Central memory CD8-positive, alpha-beta T cell (primary cell): ENCODE measurements at regions not wholly inside any gene's neighbourhood (a gene's known extent, or its start where the extent isn't known, plus 50 kb on each side); places are given as distances from the start of the nearest gene placed in this dataset.
"Not testable (repeated sequence)": the region's sequence is repeated elsewhere in the genome, so short reads cannot be mapped to it uniquely, and the experiment has no call there.

Experiments
- ATAC-seq: fragments of 150-1000 bp; cut with Tn5 transposase; replicated peaks from 2 replicates; pipeline ENCODE4 v1.10.0; 2022; ENCODE audit warnings: mild to moderate bottlenecking, moderate FRiP score, moderate number of reproducible peaks; ENCODE audit not compliant: poor library complexity, severe bottlenecking; ENCODE audit errors: extremely low read depth
- DNase-seq, 2 donors: peaks; one replicate each; pipeline ENCODE4 v3.0.0; 2021; ENCODE audit warnings: low spot score in 2 of 2
- H3K27ac Mint-ChIP-seq: one replicate; pipeline ENCODE4 v1.8.0; 2022; ENCODE audit warnings: low read depth, mild to moderate bottlenecking, moderate library complexity, mixed read lengths
- H3K27me3 Mint-ChIP-seq: one replicate; pipeline ENCODE4 v1.8.0; 2022; ENCODE audit warnings: mixed read lengths
- H3K36me3 Mint-ChIP-seq: one replicate; pipeline ENCODE4 v1.8.0; 2022; ENCODE audit warnings: mild to moderate bottlenecking, moderate library complexity, mixed read lengths; ENCODE audit not compliant: insufficient read depth
- H3K4me1 Mint-ChIP-seq: one replicate; pipeline ENCODE4 v1.8.0; 2022; ENCODE audit warnings: mixed read lengths
- H3K4me3 Mint-ChIP-seq: one replicate; pipeline ENCODE4 v1.8.0; 2022; ENCODE audit warnings: mild to moderate bottlenecking, moderate library complexity, mixed read lengths
- H3K9me3 Mint-ChIP-seq: one replicate; pipeline ENCODE4 v1.8.0; 2022; ENCODE audit warnings: mixed read lengths

DNA sequence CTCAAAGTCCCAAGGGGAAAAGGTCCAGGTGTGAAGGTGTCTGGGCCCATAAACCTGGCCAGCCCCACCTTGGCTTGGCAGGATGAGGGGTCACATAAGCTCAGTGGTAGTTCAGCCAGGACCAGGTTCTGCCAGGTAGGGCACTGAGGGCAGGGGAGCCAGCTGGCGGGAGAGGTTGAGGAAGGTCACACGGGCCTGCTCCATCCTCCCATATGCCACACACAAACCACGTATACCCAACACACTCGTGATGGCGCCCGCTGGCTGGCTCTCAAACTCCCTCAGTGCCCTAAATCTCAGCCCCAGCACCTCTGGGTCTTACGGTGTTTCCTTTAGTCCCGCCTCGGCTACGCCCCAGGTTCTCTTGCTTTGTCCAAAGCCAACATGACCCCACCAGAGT is 160.5 kb downstream of the ZFP36L2 start:
- DNase-seq: no peak
- no peak for ATAC-seq

DNA sequence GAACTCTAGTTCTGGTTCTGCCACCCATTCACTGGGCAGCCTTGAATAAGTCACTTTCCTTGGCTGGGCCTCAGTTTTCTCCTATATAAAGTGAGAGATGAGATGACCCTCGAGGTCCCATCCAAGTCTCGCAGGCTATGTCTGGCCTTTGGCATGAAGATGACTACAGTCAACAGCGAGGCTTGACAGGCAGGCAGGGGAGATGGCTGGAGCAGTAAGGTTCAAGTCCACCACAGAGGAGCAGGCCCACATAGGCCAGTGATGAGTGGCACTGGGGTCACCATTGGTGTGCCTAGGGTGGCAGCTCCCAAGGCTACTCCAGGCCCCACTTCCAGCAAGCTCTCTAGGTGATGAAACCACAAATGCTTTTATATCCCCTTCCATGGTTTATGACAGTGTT is 161.4 kb downstream of the ZFP36L2 start:
- ATAC-seq: no peak
- no peaks in the 10 kb centered on the region for H3K27me3 Mint-ChIP-seq
- H3K27ac Mint-ChIP-seq: no peak overlapping the region
- H3K4me1 Mint-ChIP-seq: peaks cover 14% of the 10 kb centered on the region
- peaks cover 3% of the 10 kb centered on the region for H3K36me3 Mint-ChIP-seq
- DNase-seq: no peak
- no peak overlapping the region for H3K4me3 Mint-ChIP-seq
- H3K9me3 Mint-ChIP-seq: no peaks in the 10 kb centered on the region

More for the DNA sequence above, 160.5 kb downstream of the ZFP36L2 start:
- Mint-ChIP-seq H3K4me3 (no peak overlapping the region), H3K4me1 (peaks cover 5% of the 10 kb centered on the region), H3K9me3 (no peaks in the 10 kb centered on the region), H3K36me3 (peaks cover 3% of the 10 kb centered on the region), H3K27me3 (no peaks in the 10 kb centered on the region), H3K27ac (no peak overlapping the region)

DNA sequence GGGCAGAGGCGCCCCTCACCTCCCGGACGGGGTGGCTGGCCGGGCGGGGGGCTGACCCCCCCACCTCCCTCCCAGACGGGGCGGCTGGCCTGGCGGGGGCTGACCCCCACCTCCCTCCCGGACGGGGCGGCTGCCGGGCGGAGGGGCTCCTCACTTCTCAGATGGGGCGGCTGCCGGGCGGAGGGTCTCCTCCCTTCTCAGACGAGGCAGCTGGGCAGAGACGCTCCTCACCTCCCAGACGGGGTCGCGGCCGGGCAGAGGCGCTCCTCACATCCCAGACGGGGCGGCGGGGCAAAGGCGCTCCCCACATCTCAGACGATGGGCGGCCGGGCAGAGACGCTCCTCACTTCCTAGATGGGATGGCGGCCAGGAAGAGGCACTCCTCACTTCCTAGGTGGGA is 163.3 kb downstream of the ZFP36L2 start:
- not testable (repeated sequence) for DNase-seq, ATAC-seq, H3K9me3 Mint-ChIP-seq, H3K27ac Mint-ChIP-seq, H3K27me3 Mint-ChIP-seq, H3K36me3 Mint-ChIP-seq, H3K4me3 Mint-ChIP-seq
- peaks cover 30% of the 10 kb centered on the region for H3K4me1 Mint-ChIP-seq

DNA sequence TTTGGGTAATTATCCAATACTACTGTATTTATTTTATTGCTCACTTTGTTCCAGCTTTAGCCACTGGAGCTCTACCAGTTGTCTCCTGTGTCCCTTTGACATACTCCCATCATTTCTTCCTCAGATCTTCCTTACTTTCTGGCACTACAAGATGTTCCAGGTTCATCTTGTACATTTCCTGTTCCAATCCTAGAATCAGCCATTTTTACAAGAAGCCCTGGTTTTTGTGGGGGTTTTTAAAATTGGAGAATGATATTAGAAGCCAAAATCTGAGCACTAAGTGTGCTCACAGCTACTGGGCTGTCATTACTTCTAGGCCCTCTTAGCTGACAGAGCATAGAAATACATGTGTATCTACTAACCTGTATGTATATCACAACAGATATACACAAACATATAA is 164.3 kb downstream of the ZFP36L2 start:
- DNase-seq: no peak
- no peak for ATAC-seq
- Mint-ChIP-seq H3K27ac (no peak overlapping the region), H3K4me1 (peaks cover 36% of the 10 kb centered on the region), H3K27me3 (no peaks in the 10 kb centered on the region), H3K36me3 (peaks cover 3% of the 10 kb centered on the region), H3K4me3 (no peak overlapping the region), H3K9me3 (no peaks in the 10 kb centered on the region)

DNA sequence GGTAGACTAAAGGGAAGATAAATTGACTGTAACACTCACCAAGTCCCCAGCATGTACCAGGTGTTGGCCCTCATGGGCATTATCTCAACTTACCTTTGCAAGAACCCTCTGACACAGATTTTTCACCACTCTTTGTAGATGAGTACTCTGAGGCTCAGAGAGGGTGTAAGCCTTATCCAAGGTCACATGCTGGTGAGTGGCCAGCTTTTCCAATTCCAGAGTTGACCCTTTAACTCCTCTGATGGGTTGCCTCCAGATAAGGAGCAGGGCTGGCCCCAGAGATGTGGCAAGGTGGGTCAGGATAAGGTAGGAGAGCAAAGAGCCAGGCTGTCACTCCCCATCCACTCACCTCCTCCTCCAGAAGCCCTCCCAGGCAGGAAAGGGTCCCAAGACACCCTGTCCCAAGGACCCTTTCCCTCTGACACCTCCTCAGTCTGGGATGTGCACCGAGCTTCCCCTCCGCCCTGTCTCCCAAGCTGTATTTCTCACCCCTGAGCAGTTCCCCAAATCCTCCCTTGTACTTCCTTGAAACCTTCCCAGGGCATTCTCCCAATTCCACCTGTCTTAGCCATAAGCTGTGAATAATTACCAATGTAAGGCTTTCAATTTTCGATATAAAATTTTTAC is 165.9 kb downstream of the ZFP36L2 start:
- no peaks in the 10 kb centered on the region for H3K9me3 Mint-ChIP-seq
- peak overlapping the region; percentile 48 for H3K4me3 Mint-ChIP-seq
- peaks cover 36% of the 10 kb centered on the region for H3K4me1 Mint-ChIP-seq
- no peaks in the 10 kb centered on the region for H3K27me3 Mint-ChIP-seq
- ATAC-seq (no peak), DNase-seq (no peak)
- peak overlapping the region; percentile 77 for H3K27ac Mint-ChIP-seq
- peaks cover 3% of the 10 kb centered on the region for H3K36me3 Mint-ChIP-seq

DNA sequence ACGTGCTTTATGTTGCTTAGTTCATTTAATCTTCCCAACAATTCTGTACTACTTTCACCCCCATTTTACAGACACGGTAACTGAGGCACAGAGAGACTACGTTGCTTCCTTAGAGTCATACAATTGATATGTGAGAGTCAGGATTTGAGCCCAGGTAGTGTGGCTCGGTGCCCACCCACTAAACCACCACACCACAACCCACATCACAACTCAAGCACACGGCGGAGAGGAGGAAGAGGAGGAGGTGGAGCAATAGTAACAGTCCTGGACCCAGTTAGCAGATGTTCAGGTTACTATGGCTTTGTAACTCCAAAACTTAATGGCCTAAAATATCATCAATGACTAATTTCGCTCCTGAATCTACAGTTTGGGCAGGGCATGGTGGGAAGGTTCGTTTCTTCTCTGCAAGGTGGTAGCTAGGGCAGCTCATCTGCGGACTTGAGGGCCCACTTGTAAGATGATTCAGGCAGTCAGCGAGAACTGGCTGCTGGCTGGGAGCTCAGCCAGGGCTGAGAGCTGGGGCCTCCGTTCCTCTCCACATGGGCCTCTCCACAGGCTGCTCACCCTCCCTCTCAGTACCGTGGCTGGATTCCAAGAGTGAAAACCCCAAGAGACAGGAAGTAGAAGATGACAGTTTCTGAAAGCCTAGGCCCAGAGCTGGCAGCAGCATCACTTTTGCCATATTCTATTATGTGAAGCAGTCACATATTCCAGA is 167.1 kb downstream of the ZFP36L2 start:
- Mint-ChIP-seq H3K27me3 (no peaks in the 10 kb centered on the region), H3K9me3 (no peaks in the 10 kb centered on the region), H3K36me3 (peaks cover 3% of the 10 kb centered on the region), H3K27ac (peak overlapping the region; percentile 77), H3K4me3 (peak overlapping the region; percentile 48), H3K4me1 (peaks cover 36% of the 10 kb centered on the region)
- DNase-seq: peak; percentile 22 to 50
- peak; percentile 88 for ATAC-seq

DNA sequence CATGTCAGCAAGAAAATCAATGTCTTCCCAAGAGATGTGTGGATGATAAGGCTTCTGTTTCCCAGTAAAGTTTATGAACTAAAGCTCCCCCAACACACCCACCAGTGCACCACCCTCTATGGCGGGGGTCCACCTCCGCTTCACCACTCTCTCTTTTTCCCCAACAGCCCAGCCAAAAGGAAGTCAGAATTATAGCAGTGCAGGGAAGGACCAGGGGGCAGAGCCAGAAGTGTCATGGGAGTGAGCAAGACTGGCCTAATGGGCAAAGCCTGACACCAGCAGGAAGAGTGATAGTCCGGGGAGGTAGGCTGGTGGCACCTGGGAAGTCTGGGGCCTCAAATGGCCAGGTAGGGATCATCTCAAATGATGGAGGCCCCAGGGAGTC is 167.7 kb downstream of the ZFP36L2 start:
- Mint-ChIP-seq H3K4me1 (peaks cover 36% of the 10 kb centered on the region), H3K36me3 (no peaks in the 10 kb centered on the region), H3K27ac (peak overlapping the region; percentile 77), H3K27me3 (no peaks in the 10 kb centered on the region), H3K4me3 (peak overlapping the region; percentile 48), H3K9me3 (no peaks in the 10 kb centered on the region)
- DNase-seq: no peak
- no peak for ATAC-seq

DNA sequence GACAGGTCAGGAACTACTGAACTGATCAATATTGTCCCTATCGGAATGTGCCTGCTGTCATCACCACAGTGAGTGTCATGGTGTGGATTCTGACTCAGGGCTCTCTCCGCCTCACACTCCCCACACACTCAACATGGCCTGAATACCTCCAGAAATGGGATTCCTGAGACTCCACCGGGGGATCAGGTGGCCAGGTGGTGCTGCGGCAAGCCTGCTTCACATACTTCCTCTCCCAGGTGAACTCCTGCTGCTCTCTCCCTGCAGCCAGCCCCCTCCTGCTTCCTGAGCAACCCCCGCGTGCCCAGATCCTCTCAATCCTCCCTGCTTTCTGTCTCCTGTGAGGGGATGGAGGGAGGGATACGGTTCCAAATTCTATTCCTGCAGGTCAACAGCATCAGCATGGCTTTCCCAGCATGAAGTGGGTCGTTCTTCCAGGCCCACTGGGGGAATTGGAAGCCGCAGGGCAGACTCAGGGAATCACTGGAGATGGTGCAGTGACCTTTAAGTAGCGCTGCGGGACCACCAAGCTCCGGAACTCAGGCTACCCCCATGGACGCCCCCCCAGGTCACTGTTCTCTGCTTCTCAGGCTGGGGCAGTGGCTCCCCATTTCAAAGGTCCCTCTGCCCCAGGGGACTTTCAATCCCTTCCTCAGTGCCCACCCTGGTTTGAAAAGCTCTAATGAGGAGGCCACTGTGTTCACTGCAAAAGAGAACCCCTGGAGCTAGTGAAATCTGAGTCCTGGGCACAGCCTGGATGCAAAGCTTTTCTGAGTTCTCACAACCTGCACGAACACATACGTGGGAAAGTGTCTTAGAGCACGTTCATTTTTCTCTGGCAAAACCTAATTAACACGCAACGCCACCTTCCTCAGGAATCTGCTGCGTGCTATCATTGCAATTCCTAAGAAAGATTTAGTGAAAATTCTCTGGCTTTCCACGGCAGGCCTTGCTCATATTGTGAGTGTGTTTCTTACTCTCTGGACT is 168.4 kb downstream of the ZFP36L2 start:
- H3K4me3 Mint-ChIP-seq: peak overlapping the region; percentile 48
- no peaks in the 10 kb centered on the region for H3K27me3 Mint-ChIP-seq
- peak overlapping the region; percentile 77 for H3K27ac Mint-ChIP-seq
- peaks cover 36% of the 10 kb centered on the region for H3K4me1 Mint-ChIP-seq
- ATAC-seq (no peak), DNase-seq (no peak)
- no peaks in the 10 kb centered on the region for H3K36me3 Mint-ChIP-seq
- no peaks in the 10 kb centered on the region for H3K9me3 Mint-ChIP-seq

DNA sequence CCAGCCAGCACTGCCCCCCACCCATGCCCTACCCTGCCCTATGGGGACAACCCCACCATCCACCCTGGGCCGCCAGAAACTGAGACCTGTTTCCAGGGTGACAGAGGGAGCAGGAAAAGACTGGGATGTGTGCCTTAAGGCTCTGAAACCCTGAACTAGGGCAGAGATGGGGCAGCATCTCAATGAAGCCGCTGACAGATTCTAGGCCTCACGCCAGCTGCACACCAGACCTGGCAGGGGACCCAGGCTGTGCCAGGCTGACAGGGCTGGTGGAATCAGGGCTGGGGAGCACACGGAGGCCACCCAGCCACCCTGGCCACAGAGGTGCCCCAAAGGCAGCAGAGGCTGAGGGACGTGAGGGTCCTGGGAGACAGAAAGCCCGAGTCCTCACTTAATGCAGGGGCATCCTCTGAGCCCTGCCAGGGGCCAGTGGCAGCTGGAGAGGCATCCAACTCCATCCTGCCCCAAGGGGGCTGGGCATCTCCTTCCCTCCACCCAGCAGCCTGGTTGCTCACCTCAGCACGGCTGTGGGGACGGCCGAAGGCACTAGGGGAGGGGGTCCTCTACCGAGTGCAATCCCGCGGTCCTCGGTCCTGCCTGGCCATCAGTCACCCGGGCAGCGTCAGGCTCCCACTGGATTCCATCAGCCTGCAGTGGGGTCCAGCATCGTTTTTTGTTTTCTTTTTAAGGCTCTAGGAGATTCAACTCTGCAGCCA is 169.2 kb downstream of the ZFP36L2 start:
- ATAC-seq: no peak
- H3K27me3 Mint-ChIP-seq: no peaks in the 10 kb centered on the region
- no peaks in the 10 kb centered on the region for H3K9me3 Mint-ChIP-seq
- no peak for DNase-seq
- H3K4me1 Mint-ChIP-seq: peaks cover 36% of the 10 kb centered on the region
- H3K36me3 Mint-ChIP-seq: no peaks in the 10 kb centered on the region
- H3K27ac Mint-ChIP-seq: no peak overlapping the region
- H3K4me3 Mint-ChIP-seq: no peak overlapping the region

DNA sequence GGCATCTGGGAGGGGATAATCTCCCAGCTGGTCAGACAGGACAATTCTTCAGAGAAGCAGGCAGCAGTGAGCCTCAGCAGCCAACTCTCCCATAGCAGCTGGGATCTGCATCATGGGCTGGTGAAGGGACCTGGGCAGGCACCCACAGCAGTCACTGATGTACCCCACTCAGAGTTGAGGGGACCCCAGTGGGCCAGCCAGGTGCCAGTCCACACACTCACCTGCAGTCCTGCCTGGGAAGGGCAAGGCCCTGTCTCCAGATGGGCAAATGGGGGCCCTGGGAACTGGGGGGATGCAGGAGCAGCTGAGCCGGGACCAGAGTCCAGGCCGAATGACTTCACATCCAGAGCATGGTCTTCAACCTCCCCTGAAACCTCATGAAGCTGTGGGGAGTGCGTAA is 170.4 kb downstream of the ZFP36L2 start:
- H3K4me1 Mint-ChIP-seq: peaks cover 38% of the 10 kb centered on the region
- no peak overlapping the region for H3K27ac Mint-ChIP-seq
- no peak overlapping the region for H3K4me3 Mint-ChIP-seq
- H3K27me3 Mint-ChIP-seq: no peaks in the 10 kb centered on the region
- H3K36me3 Mint-ChIP-seq: no peaks in the 10 kb centered on the region
- ATAC-seq (no peak), DNase-seq (no peak)
- H3K9me3 Mint-ChIP-seq: no peaks in the 10 kb centered on the region

DNA sequence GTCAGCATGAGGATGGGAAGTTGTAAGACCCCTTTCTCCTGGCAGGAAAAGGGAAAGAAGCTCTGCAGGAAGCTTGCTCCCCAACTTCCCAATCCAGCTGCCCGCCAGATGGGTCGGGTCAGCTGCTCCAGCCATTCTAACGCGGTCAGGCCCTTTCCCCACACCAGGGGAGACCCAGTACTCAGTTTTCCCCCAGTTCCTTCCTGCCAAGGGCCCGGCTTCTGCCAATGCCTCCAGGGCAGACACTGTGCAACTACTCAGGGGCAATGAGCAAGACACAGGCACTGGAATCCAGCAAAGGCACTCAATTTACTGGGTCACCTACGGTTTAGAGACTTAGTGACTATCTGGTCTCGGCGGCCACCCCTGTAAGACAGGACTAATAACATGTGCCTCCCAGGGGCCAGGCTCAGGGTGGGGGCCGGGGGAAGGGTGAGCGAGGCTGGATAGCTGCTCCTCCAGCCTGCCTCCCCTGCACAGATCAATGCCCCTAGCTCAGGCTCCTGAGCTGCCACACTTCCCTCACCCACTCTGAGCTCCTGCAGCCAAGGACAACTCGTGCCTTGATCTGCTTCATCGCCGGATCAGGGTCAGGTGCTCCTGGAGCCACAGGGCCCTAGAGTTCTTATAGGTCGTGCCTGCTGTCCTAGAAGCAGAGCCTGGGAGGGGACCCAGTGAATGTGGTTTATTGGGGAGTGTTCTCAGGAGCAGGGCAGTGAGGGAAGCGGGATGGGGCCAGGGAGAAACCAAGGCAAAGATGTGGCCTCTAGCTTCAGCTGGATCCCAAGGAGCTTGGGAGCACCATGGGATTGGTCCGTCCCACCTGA is 171.1 kb downstream of the ZFP36L2 start:
- Mint-ChIP-seq H3K36me3 (no peaks in the 10 kb centered on the region), H3K4me3 (no peak overlapping the region), H3K4me1 (peaks cover 38% of the 10 kb centered on the region), H3K27me3 (no peaks in the 10 kb centered on the region), H3K27ac (no peak overlapping the region), H3K9me3 (no peaks in the 10 kb centered on the region)
- DNase-seq (no peak), ATAC-seq (no peak)
